ENCODE measurements at regions not wholly inside any gene's neighbourhood (a gene's known extent, or its start where the extent isn't known, plus 50 kb on each side); places are given as distances from the start of the nearest gene placed in this dataset.
"Not testable (repeated sequence)": the region's sequence is repeated elsewhere in the genome, so short reads cannot be mapped to it uniquely, and the experiment has no call there.

DNA sequence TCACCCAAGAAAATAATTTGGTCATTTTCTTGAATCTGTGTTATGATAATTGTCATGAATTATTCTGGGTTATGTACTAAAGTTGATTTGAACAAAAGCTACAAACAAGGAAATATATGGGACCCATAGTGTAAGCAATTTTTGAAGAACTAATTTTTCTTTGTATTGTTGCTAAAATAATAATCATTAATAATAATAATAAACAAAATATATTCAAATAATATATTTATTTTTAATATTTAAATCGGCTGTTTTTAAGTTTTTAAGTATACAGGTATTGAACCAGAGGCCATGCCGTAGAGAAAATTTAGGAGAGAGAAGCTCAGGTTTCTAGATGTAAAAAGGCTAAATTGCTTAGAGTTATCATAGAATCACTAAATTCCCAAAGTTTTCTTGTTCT lies 747.3 kb downstream of the LUZP2 start:
- H3K4me3 ChIP-seq (ENCODE audit: control insufficient read depth, low read depth, low read length) = no peak overlapping the region
- TF ChIP-seq, protein P1, sequence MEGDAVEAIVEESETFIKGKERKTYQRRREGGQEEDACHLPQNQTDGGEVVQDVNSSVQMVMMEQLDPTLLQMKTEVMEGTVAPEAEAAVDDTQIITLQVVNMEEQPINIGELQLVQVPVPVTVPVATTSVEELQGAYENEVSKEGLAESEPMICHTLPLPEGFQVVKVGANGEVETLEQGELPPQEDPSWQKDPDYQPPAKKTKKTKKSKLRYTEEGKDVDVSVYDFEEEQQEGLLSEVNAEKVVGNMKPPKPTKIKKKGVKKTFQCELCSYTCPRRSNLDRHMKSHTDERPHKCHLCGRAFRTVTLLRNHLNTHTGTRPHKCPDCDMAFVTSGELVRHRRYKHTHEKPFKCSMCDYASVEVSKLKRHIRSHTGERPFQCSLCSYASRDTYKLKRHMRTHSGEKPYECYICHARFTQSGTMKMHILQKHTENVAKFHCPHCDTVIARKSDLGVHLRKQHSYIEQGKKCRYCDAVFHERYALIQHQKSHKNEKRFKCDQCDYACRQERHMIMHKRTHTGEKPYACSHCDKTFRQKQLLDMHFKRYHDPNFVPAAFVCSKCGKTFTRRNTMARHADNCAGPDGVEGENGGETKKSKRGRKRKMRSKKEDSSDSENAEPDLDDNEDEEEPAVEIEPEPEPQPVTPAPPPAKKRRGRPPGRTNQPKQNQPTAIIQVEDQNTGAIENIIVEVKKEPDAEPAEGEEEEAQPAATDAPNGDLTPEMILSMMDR (IDR thresholded peaks at IDR 0.05; ENCODE audit: control insufficient read depth, insufficient read depth, low read depth, low read length, missing control alignments) = no peak
- DNase-seq (ENCODE audit: low read depth) = no peak

DNA sequence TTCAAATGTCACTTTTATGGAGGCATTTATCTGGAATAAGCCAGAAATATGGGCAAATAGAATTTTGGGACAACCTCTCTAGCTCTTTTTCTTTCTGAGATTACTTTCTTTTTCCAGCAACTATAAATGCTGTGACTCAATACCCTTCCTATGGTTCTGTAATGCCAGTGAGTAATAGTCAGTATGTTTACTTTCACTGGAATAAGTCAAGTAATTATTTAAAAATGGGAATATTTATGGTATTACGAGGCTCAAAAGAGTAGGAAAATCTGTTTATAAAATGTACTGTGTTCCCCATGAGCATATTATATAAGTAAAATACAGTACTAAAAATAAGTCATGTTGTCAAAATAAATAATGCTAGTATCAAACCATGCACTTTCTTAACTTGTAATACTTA lies 750.5 kb downstream of the LUZP2 start:
- no peak overlapping the region for H3K4me3 ChIP-seq (ENCODE audit: control insufficient read depth, low read depth, low read length)
- no peak for DNase-seq (ENCODE audit: low read depth)
- TF ChIP-seq, protein P1 (IDR thresholded peaks at IDR 0.05; ENCODE audit: control insufficient read depth, insufficient read depth, low read depth, low read length, missing control alignments) = no peak

DNA sequence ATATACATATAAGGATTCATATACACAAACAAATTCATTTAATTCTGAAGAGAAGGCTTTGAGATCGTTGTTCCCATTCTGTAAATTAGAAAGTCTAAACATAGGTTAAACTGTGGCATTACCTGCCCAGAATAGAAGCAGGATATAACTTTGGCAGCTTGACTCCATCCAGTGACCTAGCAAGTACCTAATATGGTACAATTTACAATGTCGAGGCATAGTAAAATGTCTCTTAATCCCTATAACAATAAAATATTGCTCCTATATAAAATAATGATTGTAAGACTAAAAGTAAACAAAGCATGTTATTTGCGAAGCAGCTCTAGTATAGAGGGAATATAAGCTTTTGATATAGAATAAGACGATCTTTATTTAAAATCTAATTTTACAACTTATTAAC lies 756.0 kb downstream of the LUZP2 start:
- TF ChIP-seq, protein P1 (IDR thresholded peaks at IDR 0.05; ENCODE audit: control insufficient read depth, insufficient read depth, low read depth, low read length, missing control alignments) = no peak
- no peak for DNase-seq (ENCODE audit: low read depth)

DNA sequence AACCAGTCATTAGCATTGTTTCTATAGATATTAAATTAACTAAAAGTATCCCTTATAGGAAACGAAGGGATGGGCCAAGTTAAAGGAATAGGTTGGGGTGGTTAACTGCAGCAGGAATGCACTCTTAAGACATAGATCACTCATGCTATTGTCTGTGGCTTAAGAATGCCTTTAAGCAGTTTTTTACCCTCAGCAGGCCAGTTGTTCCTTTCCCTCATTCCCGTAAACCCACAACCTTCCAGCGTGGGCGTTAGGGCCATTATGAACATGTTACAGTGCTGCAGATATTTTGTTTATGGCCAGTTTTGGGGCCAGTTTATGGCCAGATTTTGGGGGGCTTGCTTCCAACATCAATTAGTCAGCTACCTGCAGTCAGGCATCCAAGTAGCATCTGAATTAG lies 767.0 kb downstream of the LUZP2 start:
- not testable (repeated sequence) for DNase-seq (ENCODE audit: low read depth); H3K4me3 ChIP-seq (ENCODE audit: control insufficient read depth, low read depth, low read length)

More for the DNA sequence above, 756.0 kb downstream of the LUZP2 start:
- H3K4me3 ChIP-seq (ENCODE audit: control insufficient read depth, low read depth, low read length) = no peak overlapping the region

DNA sequence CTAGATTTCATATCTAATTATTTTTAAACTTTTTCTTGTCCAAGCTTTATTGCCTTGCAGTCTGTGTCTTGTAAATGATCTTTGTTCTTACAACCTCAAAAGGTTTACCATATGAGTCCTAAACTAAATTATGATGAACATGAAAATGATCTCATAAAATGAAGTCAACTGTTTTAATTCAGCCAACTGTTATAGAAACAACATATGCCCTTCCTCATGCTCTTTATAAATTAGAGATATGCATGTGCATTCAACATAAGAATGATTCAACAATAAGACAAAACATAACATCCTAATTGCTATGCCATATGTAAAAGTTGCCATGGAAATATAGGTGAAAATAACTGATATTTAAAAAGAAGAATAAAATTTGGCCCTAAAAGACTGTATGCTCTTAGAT lies 774.4 kb downstream of the LUZP2 start:
- no peak overlapping the region for H3K4me3 ChIP-seq (ENCODE audit: control insufficient read depth, low read depth, low read length)
- TF ChIP-seq, protein P1 (IDR thresholded peaks at IDR 0.05; ENCODE audit: control insufficient read depth, insufficient read depth, low read depth, low read length, missing control alignments) = no peak
- DNase-seq (ENCODE audit: low read depth) = no peak

DNA sequence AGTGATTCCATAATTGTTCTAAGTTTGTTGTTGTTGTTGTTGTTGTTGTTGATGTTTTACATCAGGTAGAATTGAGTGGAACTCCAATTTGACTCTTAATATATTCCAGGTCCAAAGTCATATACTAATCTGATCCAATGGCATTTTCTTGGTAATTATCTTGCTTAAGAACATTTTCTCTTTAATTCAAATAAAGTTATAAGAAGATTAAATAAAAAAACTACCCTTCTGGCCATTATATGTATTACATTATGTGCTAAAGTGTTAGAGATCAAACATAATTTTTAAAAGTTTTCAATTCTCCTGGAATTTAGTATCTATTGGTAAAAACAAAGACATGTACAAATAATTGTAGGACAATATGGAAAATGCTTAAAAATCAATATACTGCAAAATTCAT lies 775.4 kb downstream of the LUZP2 start:
- no peak overlapping the region for H3K4me3 ChIP-seq (ENCODE audit: control insufficient read depth, low read depth, low read length)
- TF ChIP-seq, protein P1 (IDR thresholded peaks at IDR 0.05; ENCODE audit: control insufficient read depth, insufficient read depth, low read depth, low read length, missing control alignments) = no peak
- DNase-seq (ENCODE audit: low read depth) = no peak

DNA sequence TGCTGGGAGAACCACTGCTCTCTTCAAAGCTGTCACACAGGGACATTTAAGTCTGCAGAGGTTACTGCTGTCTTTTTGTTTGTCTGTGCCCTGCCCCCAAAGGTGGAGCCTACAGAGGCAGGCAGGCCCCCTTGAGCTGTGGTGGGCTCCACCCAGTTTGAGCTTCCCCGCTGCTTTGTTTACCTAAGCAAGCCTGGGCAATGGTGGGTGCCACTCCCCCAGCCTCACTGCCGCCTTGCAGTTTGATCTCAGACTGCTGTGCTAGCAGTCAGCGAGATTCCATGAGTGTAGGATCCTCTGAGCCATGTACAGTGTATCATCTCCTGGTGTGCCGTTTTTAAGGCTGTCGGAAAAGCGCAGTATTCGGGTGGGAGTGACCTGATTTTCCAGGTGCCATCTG lies 784.0 kb downstream of the LUZP2 start:
- H3K4me3 ChIP-seq (ENCODE audit: control insufficient read depth, low read depth, low read length); DNase-seq (ENCODE audit: low read depth): not testable (repeated sequence)

DNA sequence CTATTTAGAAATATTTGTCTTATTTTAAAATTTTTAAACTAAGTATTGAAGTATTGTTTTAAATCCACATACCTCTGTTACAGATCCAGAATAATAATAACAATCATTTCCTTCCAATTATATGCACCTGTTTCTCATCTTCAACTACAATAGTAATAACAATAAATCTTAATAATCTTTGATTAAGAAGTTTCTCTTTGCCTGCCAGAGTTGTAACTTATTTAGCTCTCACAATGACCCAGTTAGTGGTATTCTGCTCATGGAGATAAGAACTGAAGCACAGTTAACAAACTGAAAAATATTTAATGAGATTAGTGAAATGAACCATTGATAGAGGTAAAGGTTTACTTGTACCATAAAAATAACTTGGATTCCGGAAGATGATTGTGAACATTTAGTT lies 796.3 kb downstream of the LUZP2 start:
- TF ChIP-seq, protein P1 (IDR thresholded peaks at IDR 0.05; ENCODE audit: control insufficient read depth, insufficient read depth, low read depth, low read length, missing control alignments) = no peak
- no peak overlapping the region for H3K4me3 ChIP-seq (ENCODE audit: control insufficient read depth, low read depth, low read length)
- DNase-seq (ENCODE audit: low read depth) = no peak

Data from AG09309 (cell line).